GM19463 (cell line): ENCODE measurements at regions not wholly inside any gene's neighbourhood (a gene's known extent, or its start where the extent isn't known, plus 50 kb on each side); places are given as distances from the start of the nearest gene placed in this dataset.
"Not testable (repeated sequence)": the region's sequence is repeated elsewhere in the genome, so short reads cannot be mapped to it uniquely, and the experiment has no call there.

Experiments
- ATAC-seq: cut with Tn5 transposase; IDR thresholded peaks from one replicate; pipeline ENCODE4 v1.9.1; 2021; ENCODE audit warnings: mild to moderate bottlenecking, moderate library complexity; ENCODE audit not compliant: unreplicated experiment

DNA sequence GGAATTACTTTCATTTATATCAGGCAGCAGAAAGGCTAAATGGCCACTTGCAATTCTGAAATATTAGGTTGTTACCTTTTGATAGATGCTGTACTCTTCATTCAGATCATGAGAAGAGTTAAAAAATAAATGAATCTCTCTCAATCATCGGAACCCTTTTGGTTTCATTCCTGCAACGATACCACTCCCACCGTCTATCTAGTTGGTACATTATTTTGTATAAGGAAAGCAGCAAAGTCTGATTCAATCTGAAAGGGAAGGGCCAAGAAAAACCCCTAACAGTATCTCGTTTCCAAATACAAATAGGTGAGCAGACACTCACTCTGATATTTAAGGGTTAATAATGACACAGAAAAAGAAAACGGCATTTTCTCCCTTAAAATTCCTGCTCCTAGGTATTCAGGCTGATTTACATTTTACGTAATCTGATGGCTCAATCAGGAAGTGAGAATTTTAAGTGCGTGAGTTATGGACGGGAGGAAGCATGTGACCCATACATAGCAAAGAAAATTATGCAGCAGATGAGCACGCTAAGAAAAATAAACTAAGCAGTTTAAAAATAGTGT lies 209.4 kb upstream of the KLF14 start:
- no peak for ATAC-seq

DNA sequence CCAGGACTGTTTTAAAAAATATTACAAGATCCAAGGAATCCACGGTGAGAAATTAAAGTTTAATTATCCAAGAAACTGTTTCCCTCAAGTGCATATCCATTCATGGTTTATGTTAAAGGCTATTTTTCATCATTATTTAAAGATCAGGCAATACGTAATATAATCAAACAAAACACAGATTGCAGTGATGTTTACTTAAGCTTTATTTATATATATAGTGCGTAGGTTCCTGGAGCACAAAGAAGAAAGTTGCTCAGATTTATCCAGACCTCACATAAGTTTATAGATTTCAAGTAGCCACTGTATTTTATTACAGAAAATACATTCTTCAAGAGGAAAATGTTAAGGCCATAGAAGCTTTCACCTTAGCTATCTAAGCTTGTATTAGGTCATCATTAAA lies 210.0 kb upstream of the KLF14 start:
- no peak for ATAC-seq

DNA sequence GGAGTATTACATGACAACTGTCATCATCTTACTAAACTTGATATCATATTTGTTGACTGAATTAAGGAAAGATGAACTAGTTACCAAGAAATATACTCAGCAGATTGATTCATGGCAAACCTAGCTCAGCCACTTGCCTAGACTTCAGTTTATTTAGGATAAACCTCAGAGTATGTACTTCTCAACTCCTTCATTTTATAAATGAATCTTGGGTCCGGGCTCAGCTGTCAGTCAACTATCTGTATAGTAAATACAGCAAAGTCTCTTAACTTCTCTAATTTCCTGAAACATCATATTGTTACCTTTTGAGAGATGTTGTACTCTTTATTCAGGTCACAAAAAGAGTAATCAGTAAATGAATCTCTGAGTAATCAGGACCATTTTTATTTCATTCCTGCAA lies 211.0 kb upstream of the KLF14 start:
- no peak for ATAC-seq

DNA sequence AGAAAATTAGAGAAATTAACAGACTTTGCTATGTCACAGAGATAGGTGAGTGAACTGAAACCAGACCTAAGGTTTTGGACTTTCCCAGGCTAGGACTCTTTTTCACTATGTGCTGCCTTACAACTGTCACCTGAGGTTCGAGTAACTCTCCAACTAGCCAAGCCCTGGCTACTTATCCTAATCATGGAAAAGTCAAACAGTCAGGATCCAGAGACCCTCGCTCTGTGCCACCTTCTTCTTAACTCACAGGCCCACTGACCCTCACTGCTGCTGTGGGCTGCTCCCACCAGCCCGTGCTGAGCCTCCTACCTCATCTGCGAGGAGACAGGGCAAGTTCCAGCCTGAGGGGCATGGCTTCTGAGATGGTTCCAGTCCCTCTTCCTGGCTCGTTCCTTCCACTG lies 211.4 kb upstream of the KLF14 start:
- no peak for ATAC-seq

DNA sequence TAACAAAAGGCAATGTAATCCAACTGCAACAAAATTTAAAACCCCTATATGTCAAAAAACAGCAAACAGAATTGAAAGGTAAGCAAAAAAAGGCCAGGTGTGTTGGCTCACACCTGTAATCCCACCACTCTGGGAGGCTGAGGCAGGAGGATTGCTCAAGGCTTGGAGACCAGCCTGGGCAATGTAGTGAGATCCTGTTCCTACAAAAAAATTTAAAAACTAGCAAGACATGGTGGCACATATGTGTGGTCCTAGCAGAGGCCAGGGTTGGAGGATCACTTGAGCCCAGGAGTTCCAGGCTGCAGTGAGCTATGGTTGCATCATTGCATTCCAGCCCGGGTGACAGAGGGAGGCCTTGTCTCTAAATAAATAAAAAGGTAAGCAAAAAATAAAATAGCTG lies 212.1 kb upstream of the KLF14 start:
- no peak for ATAC-seq

DNA sequence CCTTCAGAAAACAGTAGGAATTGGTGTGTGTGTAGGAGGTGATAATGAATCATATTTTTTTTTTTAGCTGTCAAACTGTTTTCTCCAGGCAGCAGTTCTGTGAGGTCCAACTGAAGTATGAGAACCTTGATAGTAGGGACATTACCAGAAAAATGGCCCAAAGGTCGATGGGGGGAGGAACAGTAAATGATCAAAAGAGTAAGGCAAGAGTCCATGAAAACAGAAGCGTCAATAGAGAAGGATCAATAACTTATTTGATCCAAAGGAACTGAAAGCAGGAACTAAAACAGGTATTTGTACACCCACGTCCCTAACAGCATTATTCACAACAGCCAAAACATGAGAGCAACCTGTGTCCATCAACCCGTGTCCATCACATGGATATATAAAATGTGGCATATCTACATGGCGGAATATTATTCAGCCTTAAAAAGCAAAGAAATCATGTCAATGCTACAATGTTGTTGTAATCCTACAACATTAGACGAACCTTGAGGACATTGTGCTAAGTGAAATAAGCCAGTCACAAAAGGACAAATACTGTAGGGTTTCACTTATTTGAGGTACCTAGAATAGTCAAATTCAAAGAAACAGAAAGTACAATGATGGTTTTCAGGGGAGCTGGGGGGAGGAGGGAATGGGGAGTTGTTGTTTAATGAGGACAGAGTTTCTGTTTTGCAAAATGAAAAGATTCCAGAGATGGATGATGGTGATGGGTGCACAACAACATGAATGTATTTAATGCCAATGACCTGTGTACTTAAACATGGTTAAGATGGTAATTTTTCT lies 214.0 kb upstream of the KLF14 start:
- no peak for ATAC-seq

DNA sequence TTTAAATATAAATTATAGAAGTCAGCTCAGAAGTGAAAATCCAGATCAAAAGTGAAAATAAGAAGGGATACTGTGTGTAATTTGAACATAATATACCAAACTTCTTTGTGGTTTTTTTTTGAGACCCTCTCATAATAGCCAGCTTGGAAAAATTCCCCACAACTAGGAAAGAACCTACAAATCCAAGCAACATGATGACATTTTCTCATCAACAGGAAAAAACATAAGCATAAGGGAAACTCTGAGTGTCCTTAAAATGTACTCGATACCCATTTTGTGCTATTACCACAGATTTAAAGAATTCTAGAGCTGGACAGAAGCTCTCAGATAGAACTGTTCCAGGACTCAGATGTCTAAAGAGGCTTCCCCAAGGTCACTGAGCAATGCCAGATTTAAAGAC lies 214.8 kb upstream of the KLF14 start:
- ATAC-seq = no peak

DNA sequence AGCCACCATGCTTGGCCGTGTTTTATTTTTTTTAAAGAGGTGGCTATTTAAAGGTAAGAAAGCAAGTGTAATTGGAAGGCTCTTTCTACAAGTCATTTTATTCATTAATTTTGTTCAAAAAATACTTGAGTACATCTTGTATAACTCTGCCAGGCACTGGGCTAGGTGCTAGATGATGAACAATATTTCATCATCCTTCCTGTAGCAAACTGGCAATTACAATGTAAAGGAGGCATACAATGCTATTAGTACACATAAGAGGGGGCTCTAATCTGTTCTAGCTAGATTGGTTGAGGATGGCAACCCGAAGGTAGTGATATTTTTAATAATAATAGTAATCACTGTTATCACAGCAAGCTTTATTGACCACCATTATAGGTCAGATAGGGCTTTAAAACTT lies 215.5 kb upstream of the KLF14 start:
- ATAC-seq = no peak

DNA sequence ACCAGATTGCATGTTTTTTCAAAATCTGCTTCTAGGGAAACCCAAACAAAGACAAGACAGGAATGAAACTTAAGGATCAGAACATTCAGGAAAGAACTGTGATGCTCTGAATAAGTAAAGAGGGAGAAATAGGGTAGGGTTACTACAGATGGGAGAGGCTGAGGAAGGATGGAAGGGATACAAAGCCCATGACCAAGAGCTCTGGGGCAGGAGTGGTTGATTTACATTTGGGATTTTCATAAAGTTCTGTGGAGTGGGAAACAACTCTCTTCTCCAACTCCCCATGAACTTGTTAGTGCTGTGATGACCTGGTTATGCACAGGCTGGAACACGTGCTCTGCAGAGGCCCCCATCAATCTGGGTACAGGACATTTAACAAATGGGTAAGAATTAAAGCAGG lies 216.0 kb upstream of the KLF14 start:
- ATAC-seq = no peak

DNA sequence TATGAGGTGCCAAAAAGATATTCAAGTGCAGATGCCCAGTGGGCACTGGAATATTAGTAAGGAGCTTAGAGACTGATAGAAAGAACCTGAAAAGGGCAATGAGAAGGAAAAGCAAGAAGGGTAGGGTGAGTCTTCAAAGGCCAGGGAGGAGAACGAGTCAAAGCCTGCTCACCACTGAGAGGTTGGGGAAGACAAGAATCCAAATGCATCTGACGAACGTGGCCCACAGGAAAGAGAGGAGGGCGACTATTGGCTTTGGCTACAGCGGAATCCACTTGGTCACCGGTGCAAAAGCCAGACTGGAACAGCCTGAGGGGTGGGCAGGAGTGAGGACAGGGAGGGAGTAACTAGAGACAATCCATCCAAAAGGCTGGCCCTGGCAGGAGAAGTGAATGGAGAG lies 216.7 kb upstream of the KLF14 start:
- no peak for ATAC-seq

DNA sequence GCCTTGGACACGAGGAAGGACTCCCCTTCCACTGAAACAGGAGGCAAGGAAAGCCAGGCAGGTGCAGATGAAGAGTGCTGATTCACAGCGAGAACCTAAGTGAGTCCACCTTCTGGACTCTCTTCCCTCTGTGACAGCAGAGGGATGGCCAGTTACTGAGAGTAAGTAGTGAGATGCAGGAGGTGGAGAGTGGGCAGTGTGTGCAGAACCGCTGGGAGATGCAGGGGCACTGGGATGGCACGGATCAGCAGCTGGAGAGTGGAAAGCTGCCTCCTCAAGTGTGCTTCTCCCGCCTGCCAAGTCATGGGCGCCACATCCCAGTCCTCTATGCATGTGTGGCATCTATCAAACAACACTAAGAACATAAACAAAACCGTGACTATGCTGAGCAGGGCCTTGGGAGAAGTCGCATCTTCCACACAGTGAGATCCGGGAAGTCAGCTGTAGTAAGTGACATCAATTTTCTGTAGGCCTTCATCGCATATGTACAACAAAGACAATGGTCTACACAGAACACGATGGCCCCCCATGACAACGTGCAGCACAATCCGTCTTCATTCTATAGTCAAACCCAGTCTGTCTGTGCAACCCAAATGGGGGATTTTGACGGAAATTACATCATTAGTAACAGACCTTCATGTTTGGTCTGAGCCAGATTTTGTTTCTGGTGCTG lies 217.4 kb upstream of the KLF14 start:
- ATAC-seq = no peak

DNA sequence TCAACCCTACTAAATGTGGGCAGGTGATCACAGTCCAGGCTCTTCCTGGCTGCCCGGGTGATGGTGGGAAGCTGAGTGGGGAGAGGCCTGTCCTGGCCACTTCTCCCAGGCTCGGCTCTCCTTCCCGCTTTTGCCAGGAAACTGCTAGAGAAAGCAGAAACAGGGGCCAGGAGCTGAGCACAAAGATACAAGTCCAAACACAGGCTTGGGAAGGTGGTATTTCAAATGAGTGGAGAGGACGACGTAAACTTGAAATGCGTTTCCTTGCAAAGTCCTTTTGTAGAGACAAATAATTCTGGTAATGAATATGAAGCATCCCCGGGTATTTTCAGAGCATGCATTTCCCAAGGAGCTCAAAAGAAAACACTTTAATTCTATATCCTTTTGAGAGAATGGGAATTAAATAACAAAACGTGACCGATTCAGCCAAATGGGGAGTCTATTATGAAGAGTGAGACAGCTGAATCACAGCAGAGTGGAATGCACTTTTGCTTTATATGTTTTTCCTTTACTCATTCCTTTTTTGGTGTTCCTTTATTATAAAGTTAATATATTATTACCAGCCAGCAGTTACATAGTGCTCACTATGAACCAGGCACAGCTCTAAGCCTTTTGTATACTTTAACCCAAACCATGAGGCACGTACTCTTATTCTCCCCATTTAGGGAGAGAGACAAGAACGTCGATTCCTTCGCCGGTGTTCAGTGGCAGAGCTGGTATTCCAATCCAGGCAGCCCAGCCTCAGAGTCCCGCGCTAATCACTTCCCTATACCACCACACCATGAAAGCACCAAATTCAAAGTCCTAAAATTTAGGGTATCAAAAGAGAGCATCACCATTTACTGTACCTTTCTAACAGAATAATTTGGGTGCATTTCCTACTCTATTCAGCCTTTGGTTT lies 218.2 kb upstream of the KLF14 start:
- no peak for ATAC-seq

DNA sequence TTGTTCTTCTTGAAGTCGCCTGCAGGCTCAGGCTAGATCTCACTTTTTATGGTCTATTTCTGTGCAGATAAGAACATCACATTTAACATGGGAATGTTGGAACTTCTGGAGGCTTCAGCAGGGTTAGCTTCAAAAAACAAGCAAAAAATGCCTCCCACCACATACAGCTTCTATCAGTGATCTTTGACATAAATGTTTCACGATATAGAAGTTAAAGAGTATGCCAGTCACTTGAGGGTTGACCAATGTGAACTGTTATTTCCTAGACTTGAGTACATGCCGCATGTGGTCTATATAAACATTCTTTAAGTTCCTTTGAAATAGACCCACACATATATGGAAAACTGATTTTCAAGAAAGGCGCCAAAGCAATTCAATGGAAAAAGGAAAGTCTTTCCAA lies 219.2 kb upstream of the KLF14 start:
- no peak for ATAC-seq

DNA sequence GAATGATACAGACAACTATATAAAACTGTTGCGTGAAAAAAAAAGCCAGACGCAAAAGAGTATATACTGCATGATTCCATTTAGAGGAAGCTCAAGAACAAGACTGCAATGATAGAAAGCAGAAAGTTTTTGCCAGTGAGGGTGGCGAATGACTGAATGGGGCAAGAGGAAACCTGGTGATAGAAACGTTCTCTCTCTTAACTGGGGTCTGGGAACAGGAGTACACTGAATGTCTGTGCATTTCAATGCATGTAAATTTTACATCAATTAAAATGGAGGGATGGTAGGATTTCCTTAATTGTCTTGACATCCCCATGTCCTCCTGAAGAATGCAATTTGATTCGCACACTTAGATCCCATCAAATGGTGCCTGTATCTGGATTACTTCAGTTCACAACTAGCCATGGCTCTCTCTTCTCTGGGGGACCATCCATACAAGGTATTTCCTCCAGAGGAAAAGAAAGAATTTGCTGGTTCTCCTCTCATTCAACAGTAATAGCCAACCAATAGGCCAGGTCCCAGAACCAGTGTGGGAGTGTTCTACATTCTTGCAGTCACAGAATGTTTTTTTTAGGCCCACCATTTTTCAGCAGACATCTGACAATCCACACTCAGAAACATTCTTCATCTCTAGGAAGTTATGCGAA lies 221.0 kb upstream of the KLF14 start:
- ATAC-seq = no peak

DNA sequence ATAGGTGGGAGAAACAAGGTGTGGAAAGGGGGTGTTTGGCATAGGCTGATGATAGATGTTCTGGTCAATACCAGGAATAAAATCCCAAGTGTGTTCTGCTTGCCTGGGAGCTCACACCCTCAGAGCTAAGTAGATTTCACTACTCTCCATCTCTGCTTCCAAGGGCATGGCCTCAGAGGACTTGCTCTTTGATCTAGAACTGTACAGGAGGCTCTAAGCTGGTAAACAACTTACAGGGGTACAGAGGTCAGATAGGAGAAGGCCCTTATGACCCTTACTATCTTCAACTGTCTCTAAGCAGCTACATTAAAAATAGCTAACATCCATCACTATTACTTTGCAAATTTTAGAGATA lies 221.5 kb upstream of the KLF14 start:
- no peak for ATAC-seq

DNA sequence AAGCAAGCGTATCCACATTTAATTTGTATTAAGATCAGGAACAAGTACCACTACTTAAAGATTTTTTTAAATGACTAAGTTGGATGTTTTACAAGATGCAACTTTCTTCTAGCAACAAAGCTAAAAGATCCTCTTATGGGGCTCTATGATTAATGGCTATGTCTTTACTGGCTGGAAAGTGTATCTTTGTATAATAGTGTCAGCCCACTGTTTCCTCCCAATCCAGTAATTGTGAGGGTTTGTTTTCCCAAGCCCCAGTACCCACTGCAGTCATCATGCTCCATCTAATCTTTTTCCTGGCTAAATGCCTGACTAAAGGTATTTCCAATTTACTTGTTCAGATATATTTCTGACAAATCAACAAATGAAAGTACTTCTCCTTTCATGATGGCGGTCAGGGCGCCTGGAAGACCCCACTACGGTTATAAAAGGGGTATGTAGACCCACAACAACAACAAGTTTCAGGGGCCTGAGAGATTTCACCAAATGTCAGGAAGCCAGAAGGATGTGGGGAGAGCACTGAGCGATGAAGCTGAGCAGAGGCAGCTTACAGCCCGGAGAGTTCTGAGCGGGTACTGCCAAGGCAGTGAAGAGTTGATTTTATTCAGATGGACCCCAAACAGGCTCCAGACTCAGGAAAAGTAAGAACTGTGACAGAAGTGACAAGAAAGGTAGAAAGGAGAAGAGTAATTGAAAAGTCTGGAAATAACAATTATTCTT lies 222.6 kb upstream of the KLF14 start:
- ATAC-seq = no peak

DNA sequence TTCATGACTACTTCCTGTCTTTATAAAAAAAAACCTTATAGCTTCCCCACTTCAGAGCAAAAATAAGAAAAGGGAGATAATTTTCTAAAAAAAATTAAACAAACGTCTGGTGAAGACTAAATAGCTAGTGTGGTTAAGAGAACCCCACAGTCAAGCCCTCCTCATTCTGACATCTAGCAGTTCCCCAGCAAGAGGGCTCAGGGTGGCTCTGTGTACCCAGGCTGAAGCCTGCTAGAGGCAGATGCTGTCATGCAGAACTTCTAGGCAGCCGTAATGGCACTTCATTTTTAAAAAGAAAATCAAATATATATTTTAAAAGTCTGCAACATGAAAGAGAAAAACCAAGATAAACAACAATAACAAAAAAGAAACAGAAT lies 223.1 kb upstream of the KLF14 start:
- no peak for ATAC-seq

DNA sequence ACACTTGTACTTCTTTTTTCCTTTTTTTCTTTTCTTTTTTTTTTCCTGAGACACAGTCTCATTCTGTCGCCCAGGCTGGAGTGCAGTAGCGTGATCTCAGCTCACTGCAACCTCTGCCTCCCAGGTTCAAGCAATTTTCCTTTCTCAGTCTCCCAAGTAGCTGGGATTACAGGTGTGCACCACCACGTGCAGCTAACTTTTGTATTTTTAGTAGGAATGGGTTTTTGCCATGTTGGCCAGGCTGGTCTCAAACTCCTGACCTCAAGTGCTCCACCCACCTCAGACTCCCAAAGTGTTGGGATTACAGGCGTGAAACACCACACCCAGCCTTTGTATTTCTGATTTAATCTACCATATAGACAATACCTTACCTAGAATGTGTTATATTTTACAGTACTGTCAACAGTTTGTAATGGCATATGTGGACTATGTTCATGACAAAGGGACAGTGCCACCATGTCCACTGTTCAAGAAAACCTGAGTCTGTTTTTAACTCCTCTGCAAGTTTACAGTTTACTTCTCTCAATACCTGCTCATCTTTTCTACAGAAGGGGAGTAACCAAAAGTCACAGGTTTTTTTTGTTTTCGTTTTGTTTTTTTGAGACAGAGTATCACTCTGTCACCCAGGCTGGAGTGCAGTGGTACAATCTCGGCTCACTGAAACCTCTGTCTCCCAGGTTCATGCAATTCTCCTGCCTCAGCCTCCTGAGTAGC lies 223.9 kb upstream of the KLF14 start:
- ATAC-seq = not testable (repeated sequence)

DNA sequence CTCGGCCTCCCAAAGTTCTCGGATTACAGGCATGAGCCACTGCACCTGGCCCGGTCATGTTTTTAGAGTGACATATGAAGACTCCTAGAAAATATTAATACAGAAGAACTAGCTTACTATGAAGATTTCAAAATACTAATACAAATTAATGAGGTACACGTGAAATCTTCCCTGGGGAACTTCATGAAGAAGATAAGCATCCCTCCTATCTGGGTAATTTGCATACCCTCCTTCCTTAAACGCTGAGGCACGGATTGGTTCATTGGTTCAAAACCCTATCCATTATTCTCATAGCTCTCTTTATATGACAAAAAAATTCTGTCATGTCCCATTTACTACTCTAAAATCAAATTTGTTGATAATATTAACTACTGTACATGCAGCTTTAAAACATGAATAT lies 224.8 kb upstream of the KLF14 start:
- ATAC-seq = no peak

DNA sequence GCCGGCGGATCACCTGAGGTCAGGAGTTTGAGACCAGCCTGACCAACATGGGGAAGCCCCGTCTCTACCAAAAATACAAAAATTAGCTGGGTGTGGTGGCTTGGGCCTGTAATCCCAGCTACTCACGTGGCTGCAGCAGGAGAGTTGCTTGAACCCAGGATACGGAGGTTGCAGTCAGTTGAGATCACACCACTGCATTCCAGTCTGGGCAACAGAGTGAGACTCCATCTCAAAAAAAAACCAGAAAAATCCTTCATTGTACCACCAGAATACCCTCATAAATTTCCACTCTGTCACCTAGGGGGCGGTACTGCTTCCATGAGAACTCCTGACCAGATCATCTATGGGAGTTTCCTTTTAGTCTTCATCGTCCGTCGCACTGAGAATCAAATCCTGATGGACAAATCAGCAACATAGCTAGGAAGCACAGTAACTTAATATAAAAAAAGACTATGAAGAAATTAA lies 225.8 kb upstream of the KLF14 start:
- ATAC-seq = no peak
